SU-DHL-6 (cell line): ENCODE measurements at regions not wholly inside any gene's neighbourhood (a gene's known extent, or its start where the extent isn't known, plus 50 kb on each side); places are given as distances from the start of the nearest gene placed in this dataset.

Experiments used
- CTCF ChIP-seq: fragments of 200-600 bp; sonication (generic); IDR thresholded peaks from one replicate; pipeline ENCODE4 v1.5.1; 2017; ENCODE audit warnings: antibody characterized with exemption, mild to moderate bottlenecking, low read length, moderate library complexity; ENCODE audit not compliant: insufficient read depth, poor library complexity, severe bottlenecking
- EZH2phosphoT487 ChIP-seq: fragments of 200-600 bp; sonication (generic), shearing (Covaris generic); conservative IDR thresholded peaks from 2 replicates; pipeline ENCODE4 v1.6.1; 2018; ENCODE audit warnings: mild to moderate bottlenecking, antibody characterized with exemption, low read length, moderate library complexity, mixed read lengths

- no peak for TF ChIP-seq EZH2phosphoT487
- TF ChIP-seq CTCF: no peak
These were observed 318.9 kb upstream of the GATB start for GRCh38 chr4:152079543-152080293.
